HepG2 (cell line): ENCODE measurements at regions not wholly inside any gene's neighbourhood (a gene's known extent, or its start where the extent isn't known, plus 50 kb on each side); places are given as distances from the start of the nearest gene placed in this dataset.

Source experiments
- ATAC-seq: fragments of 200-7000 bp; cut with Tn5 transposase; 3 replicates; pipeline ENCODE4 v1.9.1; 2020; ENCODE audit warnings: mild to moderate bottlenecking, moderate library complexity
- BruUV-seq: library from RNA; stranded (reverse); fragments of 400-500 nt; replicated peaks from 2 replicates; lab custom pipeline; 2021; lab: Mats Ljungman, UMichigan
- CTCF ChIA-PET: fragments of 300-600 bp; formaldehyde crosslinking; extraction: SDS; loops from one replicate; lab custom pipeline; 2021; ENCODE audit warnings: low total read pairs, inconsistent platforms, low intra/inter-chr PET ratio; lab: Yijun Ruan, JAX
- POLR2A ChIA-PET: fragments of 350-600 bp; sonication (Branson Sonifier 250); formaldehyde crosslinking; loops from one replicate; lab custom pipeline; 2020; ENCODE audit warnings: antibody characterized with exemption, inconsistent platforms; lab: Yijun Ruan, JAX
- DNase-seq: peaks from one replicate; pipeline ENCODE4 v3.0.0-alpha.2; 2015; ENCODE audit warnings: low spot score
- FAIRE-seq: peaks from 3 replicates; lab custom pipeline; 2011; peaks lifted over from hg19 to GRCh38; lab: Jason Lieb, UNC
- H2AFZ ChIP-seq: one replicate; pipeline ENCODE4 v1.6.1; 2011; ENCODE audit warnings: low read length, inconsistent platforms
- H3K27ac ChIP-seq: fragments of 300-600 bp; 3 replicates; pipeline ENCODE4 v1.8.0; 2011; ENCODE audit warnings: mixed run types, mild to moderate bottlenecking, mixed read lengths, low read length, inconsistent platforms; ENCODE audit not compliant: insufficient read depth; ENCODE audit errors: extremely low read length
- H3K27me3 ChIP-seq, 2 experiments: fragments of 200-600 bp in 1 of 2; 2 replicates in 1 of 2; 3 replicates in 1 of 2; pipeline versions ENCODE4 v1.6.0 to v1.8.0; 2011; ENCODE audit warnings: low read length in 2 of 2, mild to moderate bottlenecking in 2 of 2, moderate library complexity in 2 of 2, inconsistent platforms in 1 of 2; ENCODE audit not compliant: insufficient read depth in 2 of 2, control insufficient read depth in 1 of 2
- H3K36me3 ChIP-seq, 2 experiments: fragments of 200-600 bp in 1 of 2; replicated peaks in 1 of 2; 2 replicates in 1 of 2; 3 replicates in 1 of 2; pipeline versions ENCODE4 v1.5.1 to v1.8.0; 2011; ENCODE audit warnings: low read length in 2 of 2, inconsistent platforms in 1 of 2; ENCODE audit not compliant: insufficient read depth in 2 of 2, control insufficient read depth in 1 of 2
- H3K4me1 ChIP-seq: 2 replicates; pipeline ENCODE4 v1.5.1; 2012; ENCODE audit warnings: low read length, inconsistent platforms; ENCODE audit not compliant: insufficient read depth
- H3K4me2 ChIP-seq: 2 replicates; pipeline ENCODE4 v1.6.0; 2011; ENCODE audit warnings: low read depth, low read length, inconsistent platforms
- H3K4me3 ChIP-seq, 3 experiments: fragments of 200-600 bp in 1 of 3; sonication (generic), shearing (Covaris generic) in 1 of 3; replicated peaks in 1 of 3; 2 replicates each; pipeline ENCODE4 v1.5.1; 2011 to 2016; ENCODE audit warnings: low read length in 3 of 3, inconsistent platforms in 2 of 3, low read depth in 2 of 3, mild to moderate bottlenecking in 2 of 3, control low read depth in 1 of 3, mixed read lengths in 1 of 3; ENCODE audit not compliant: insufficient read depth in 1 of 3
- H3K79me2 ChIP-seq: one replicate; pipeline ENCODE4 v1.6.1; 2011; ENCODE audit warnings: low read length, inconsistent platforms; ENCODE audit not compliant: insufficient read depth
- H3K9ac ChIP-seq: 2 replicates; pipeline ENCODE4 v1.6.0; 2011; ENCODE audit warnings: mild to moderate bottlenecking, low read depth, low read length, inconsistent platforms; ENCODE audit not compliant: insufficient read depth
- H3K9me3 ChIP-seq: 2 replicates; pipeline ENCODE4 v1.5.1; 2012; ENCODE audit warnings: mild to moderate bottlenecking, low read length
- H4K20me1 ChIP-seq: 2 replicates; pipeline ENCODE4 v1.6.0; 2011; ENCODE audit warnings: inconsistent platforms, mild to moderate bottlenecking, low read length, moderate library complexity; ENCODE audit not compliant: insufficient read depth
- DDIT3 ChIP-seq: sonication (generic); formaldehyde crosslinking; IDR thresholded peaks from 2 replicates; pipeline ENCODE4 v1.4.0; 2020; ENCODE audit warnings: mild to moderate bottlenecking, missing genetic modification reagents
- ELF4 ChIP-seq: sonication (generic); formaldehyde crosslinking; IDR thresholded peaks from 2 replicates; pipeline ENCODE4 v1.5.0; 2020; ENCODE audit warnings: missing genetic modification reagents, mild to moderate bottlenecking, moderate library complexity, borderline replicate concordance
- KLF9 ChIP-seq: IDR thresholded peaks from 2 replicates; pipeline ENCODE4 v1.6.1; 2016; ENCODE audit warnings: low read depth
- MEIS2 ChIP-seq: sonication (generic); formaldehyde crosslinking; IDR thresholded peaks from 2 replicates; pipeline ENCODE4 v1.9.0; 2021; ENCODE audit warnings: mild to moderate bottlenecking, missing genetic modification reagents
- MXD3 ChIP-seq: IDR thresholded peaks from 2 replicates; pipeline ENCODE4 v1.6.1; 2016; ENCODE audit warnings: mild to moderate bottlenecking, missing biosample characterization, missing genetic modification reagents
- PCBP2 ChIP-seq: fragments of 200-400 bp; formaldehyde crosslinking; optimal IDR thresholded peaks from 2 replicates; pipeline ENCODE3; 2018; ENCODE audit warnings: low read length, low read depth; ENCODE audit not compliant: poor library complexity, severe bottlenecking
- PHB2 ChIP-seq: fragments of 450-650 bp; IDR thresholded peaks from 2 replicates; pipeline ENCODE4 v1.6.1; 2018; ENCODE audit not compliant: partially characterized antibody
- SAFB2 ChIP-seq: sonication (generic); formaldehyde crosslinking; IDR thresholded peaks from 2 replicates; pipeline ENCODE4 v1.5.1; 2020; ENCODE audit warnings: missing genetic modification reagents, low read depth, mild to moderate bottlenecking, borderline replicate concordance
- TBP ChIP-seq: sonication (generic); formaldehyde crosslinking; IDR thresholded peaks from 2 replicates; pipeline ENCODE4 v1.5.0; 2020; ENCODE audit warnings: missing genetic modification reagents
- ZNF251 ChIP-seq: sonication (generic); formaldehyde crosslinking; IDR thresholded peaks from 2 replicates; pipeline ENCODE4 v1.9.0; 2021; ENCODE audit warnings: mild to moderate bottlenecking, missing genetic modification reagents
- ZNF607 ChIP-seq: sonication (generic); formaldehyde crosslinking; IDR thresholded peaks from 2 replicates; pipeline ENCODE4 v1.5.1; 2020; ENCODE audit warnings: missing genetic modification reagents, mild to moderate bottlenecking, borderline replicate concordance
- ZNF740 ChIP-seq: sonication (generic); formaldehyde crosslinking; IDR thresholded peaks from 2 replicates; pipeline ENCODE4 v1.4.0; 2020; ENCODE audit warnings: missing genetic modification reagents
- ZNF747 ChIP-seq: sonication (generic); formaldehyde crosslinking; IDR thresholded peaks from 2 replicates; pipeline ENCODE4 v1.8.1; 2023; ENCODE audit warnings: missing genetic modification reagents, mild to moderate bottlenecking, borderline replicate concordance
- ZNF770 ChIP-seq: sonication (generic); formaldehyde crosslinking; IDR thresholded peaks from 2 replicates; pipeline ENCODE4 v1.5.0; 2020; ENCODE audit warnings: mild to moderate bottlenecking, missing genetic modification reagents
- WGBS: methylation state at CpG from one replicate; pipeline ENCODE4 v1.1.6; 2017; ENCODE audit warnings: low lambda C conversion rate; 5-methylcytosine and 5-hydroxymethylcytosine counted together
- in situ Hi-C: cut with HindIII; loops from 2 replicates; pipeline ENCODE4 v1.10.0; 2017; ENCODE audit warnings: low pct_unique_long_range_greater_than_20kb; ENCODE audit not compliant: extremely low pct_ligation_motif_present
- intact Hi-C: fragments of 100-400 bp; cut with micrococcal nuclease; formaldehyde crosslinking; loops from one replicate; pipeline ENCODE4 v1.10.0; 2022; ENCODE audit not compliant: unreplicated experiment

- no peaks in the 10 kb centered on the region for H3K79me2 ChIP-seq
- intact Hi-C loops (loop anchor here (5.0 kb wide), 1 partner anchor 184 kb away; no protein-coding TSS in a partner anchor), in situ Hi-C loops (no loop called here)
- DNase-seq (no peak), ATAC-seq (no peak), FAIRE-seq (no peak)
- BruUV-seq: no TSS peak
- ChIA-PET CTCF (no interaction called here), POLR2A (no interaction called here)
- H3K27me3 ChIP-seq: no peaks in the 10 kb centered on the region
- H3K4me1 ChIP-seq: no peaks in the 10 kb centered on the region
- no peak overlapping the region for H3K27ac ChIP-seq
- no peaks in the 10 kb centered on the region for H4K20me1 ChIP-seq
- H3K4me2 ChIP-seq: no peak overlapping the region
- TF ChIP-seq ELF4 (CRISPR knock-in tag): no peak
- H3K4me3 ChIP-seq: no peak overlapping the region
- no peaks in the 10 kb centered on the region for H3K9me3 ChIP-seq
- WGBS: 0% methylated on average over 2 of the region's 2 CpGs
- H3K36me3 ChIP-seq: no peaks in the 10 kb centered on the region
- no peak overlapping the region for H3K9ac ChIP-seq
- H2AFZ ChIP-seq: no peak overlapping the region
These were observed 80.1 kb upstream of the APBB1IP start for GRCh38 chr10:26358071-26358470.

- no peak overlapping the region for H3K27ac ChIP-seq
- POLR2A ChIA-PET: no interaction called here
These were observed 78.5 kb upstream of the APBB1IP start for GRCh38 chr10:26359670-26360069.

More at GRCh38 chr10:26359670-26360069, 78.5 kb upstream of the APBB1IP start:
- no peak for DNase-seq
- Histone ChIP-seq H3K4me3 (no peak overlapping the region), H2AFZ (no peak overlapping the region), H3K9me3 (no peaks in the 10 kb centered on the region), H3K27me3 (no peaks in the 10 kb centered on the region), H4K20me1 (no peaks in the 10 kb centered on the region), H3K4me1 (no peaks in the 10 kb centered on the region), H3K79me2 (no peaks in the 10 kb centered on the region), H3K36me3 (no peaks in the 10 kb centered on the region), H3K4me2 (no peak overlapping the region), H3K9ac (no peak overlapping the region)
- 0% methylated on average over 1 of the region's 1 CpG for WGBS
- BruUV-seq: no TSS peak
- in situ Hi-C loops (no loop called here), intact Hi-C loops (loop anchor here (5.0 kb wide), 1 partner anchor 183 kb away; no protein-coding TSS in a partner anchor)
- no peak for FAIRE-seq
- TF ChIP-seq ZNF747 (CRISPR knock-in tag) (no peak), ZNF770 (CRISPR knock-in tag) (no peak), ZNF740 (CRISPR knock-in tag) (no peak), DDIT3 (CRISPR knock-in tag) (no peak), ZNF607 (no peak), PHB2 (no peak), KLF9 (CRISPR knock-in tag) (no peak), MEIS2 (CRISPR knock-in tag) (no peak), ZNF251 (CRISPR knock-in tag) (no peak), MXD3 (no peak), SAFB2 (CRISPR knock-in tag) (no peak), TBP (no peak), PCBP2 (no peak)
- CTCF ChIA-PET: no interaction called here
- ATAC-seq: no peak
